Prostate gland (tissue), 2 donors: ENCODE measurements at regions not wholly inside any gene's neighbourhood (a gene's known extent, or its start where the extent isn't known, plus 50 kb on each side); places are given as distances from the start of the nearest gene placed in this dataset.

ENCODE experiments used
- DNase-seq: peaks from one replicate; pipeline ENCODE4 v3.0.0-alpha.2; 2019; ENCODE audit warnings: low spot score
- H3K27ac ChIP-seq, 2 donors: fragments of 200-600 bp; sonication (generic); 2 replicates each; pipeline ENCODE4 v1.5.1; 2017 to 2019
- H3K27me3 ChIP-seq: fragments of 200-600 bp; sonication (generic); replicated peaks from 2 replicates; pipeline ENCODE4 v1.5.1; 2019; ENCODE audit not compliant: insufficient read depth
- H3K36me3 ChIP-seq, 2 donors: fragments of 200-600 bp; sonication (generic); 1 replicate in 1 of 2; 2 replicates in 1 of 2; pipeline versions ENCODE4 v1.5.1 to v1.8.1; 2017 to 2019
- H3K4me1 ChIP-seq: fragments of 200-600 bp; sonication (generic); replicated peaks from 2 replicates; pipeline ENCODE4 v1.5.1; 2019
- H3K4me3 ChIP-seq, 2 donors: fragments of 200-600 bp; sonication (generic); 2 replicates each; pipeline ENCODE4 v1.5.1; 2017 to 2019
- H3K9me3 ChIP-seq: fragments of 200-600 bp; sonication (generic); 2 replicates; pipeline ENCODE4 v1.5.1; 2017
- POLR2A ChIP-seq: fragments of 450-650 bp; IDR thresholded peaks from one replicate; pipeline ENCODE4 v1.6.1; 2016; ENCODE audit warnings: antibody characterized with exemption, mild to moderate bottlenecking
- POLR2AphosphoS5 ChIP-seq: sonication (generic); formaldehyde crosslinking; IDR thresholded peaks from one replicate; pipeline ENCODE4 v1.6.1; 2017; ENCODE audit warnings: antibody characterized with exemption
- WGBS: methylation state at CpG from one replicate; pipeline ENCODE4 v1.1.5; 2018; 5-methylcytosine and 5-hydroxymethylcytosine counted together
- intact Hi-C: fragments of 100-400 bp; cut with DNase I; formaldehyde crosslinking; loops from one replicate; pipeline ENCODE4 v1.14.2; 2022
- TF ChIP-seq, protein P1 (sequence below), 4 experiments: fragments of 200-600 bp in 2 of 4; fragments of 450-650 bp in 2 of 4; sonication (generic) in 2 of 4; IDR thresholded peaks; 1 replicate in 3 of 4; 2 replicates in 1 of 4; pipeline ENCODE4 v1.5.1; 2016 to 2019; ENCODE audit warnings: antibody characterized with exemption in 4 of 4, mild to moderate bottlenecking in 2 of 4, moderate library complexity in 2 of 4

DNA sequence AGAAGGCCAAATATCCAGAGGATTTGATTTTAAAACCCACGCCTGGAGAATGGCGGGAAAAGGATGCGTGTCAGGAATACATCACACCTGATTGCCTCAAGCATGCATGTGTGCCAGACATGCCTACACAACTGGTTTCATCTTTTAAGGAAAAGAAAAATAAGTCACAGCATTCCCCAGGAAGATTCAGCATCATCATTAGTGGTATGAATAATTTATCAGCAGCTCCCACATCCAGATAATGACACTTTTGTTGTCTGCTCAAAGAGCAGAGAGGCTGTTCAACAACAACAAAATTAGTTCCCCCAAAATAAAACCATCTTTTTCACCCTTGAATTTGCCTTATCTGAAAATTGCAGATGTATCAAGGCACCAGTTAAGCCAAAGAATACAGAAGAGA is 328.6 kb upstream of the C1orf87 start:
- Histone ChIP-seq H3K9me3 (no peaks in the 10 kb centered on the region), H3K4me3 (no peak overlapping the region), H3K4me1 (no peaks in the 10 kb centered on the region), H3K27me3 (no peaks in the 10 kb centered on the region), H3K36me3 (no peaks in the 10 kb centered on the region), H3K27ac (no peak overlapping the region)
- TF ChIP-seq POLR2A (no peak), POLR2AphosphoS5 (no peak)
- TF ChIP-seq, protein P1, sequence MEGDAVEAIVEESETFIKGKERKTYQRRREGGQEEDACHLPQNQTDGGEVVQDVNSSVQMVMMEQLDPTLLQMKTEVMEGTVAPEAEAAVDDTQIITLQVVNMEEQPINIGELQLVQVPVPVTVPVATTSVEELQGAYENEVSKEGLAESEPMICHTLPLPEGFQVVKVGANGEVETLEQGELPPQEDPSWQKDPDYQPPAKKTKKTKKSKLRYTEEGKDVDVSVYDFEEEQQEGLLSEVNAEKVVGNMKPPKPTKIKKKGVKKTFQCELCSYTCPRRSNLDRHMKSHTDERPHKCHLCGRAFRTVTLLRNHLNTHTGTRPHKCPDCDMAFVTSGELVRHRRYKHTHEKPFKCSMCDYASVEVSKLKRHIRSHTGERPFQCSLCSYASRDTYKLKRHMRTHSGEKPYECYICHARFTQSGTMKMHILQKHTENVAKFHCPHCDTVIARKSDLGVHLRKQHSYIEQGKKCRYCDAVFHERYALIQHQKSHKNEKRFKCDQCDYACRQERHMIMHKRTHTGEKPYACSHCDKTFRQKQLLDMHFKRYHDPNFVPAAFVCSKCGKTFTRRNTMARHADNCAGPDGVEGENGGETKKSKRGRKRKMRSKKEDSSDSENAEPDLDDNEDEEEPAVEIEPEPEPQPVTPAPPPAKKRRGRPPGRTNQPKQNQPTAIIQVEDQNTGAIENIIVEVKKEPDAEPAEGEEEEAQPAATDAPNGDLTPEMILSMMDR (IDR thresholded peaks at IDR 0.05): no peak
- no peak for DNase-seq
- 97% methylated on average over 3 of the region's 3 CpGs for WGBS
- intact Hi-C loops: no loop called here

DNA sequence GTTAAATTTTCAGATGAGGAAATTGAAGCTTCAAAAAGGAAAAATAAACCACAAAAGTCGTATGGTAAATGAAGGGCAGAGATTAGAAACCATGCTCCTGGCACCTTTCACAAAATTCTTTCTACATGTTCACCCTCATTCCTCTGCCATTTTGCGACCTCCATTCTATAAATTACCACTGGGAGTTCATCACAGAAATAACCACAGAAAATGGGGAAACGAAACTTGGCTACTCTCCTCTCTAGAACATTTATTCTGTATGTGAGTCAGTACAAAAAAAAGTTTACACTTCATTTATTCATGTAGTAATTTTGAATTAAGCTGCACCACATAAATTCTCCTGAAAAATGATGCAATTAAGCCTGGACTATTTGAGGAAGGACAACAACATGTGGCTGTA is 320.9 kb upstream of the C1orf87 start:
- WGBS: 73% methylated on average over 3 of the region's 3 CpGs
- no peaks in the 10 kb centered on the region for H3K36me3 ChIP-seq
- no peaks in the 10 kb centered on the region for H3K9me3 ChIP-seq
- H3K27ac ChIP-seq: no peak overlapping the region
- DNase-seq: no peak
- no peaks in the 10 kb centered on the region for H3K4me1 ChIP-seq
- intact Hi-C loops: no loop called here
- H3K27me3 ChIP-seq: no peaks in the 10 kb centered on the region
- no peak for TF ChIP-seq POLR2AphosphoS5
- TF ChIP-seq, protein P1 (IDR thresholded peaks at IDR 0.05): no peak
- no peak for TF ChIP-seq POLR2A
- no peak overlapping the region for H3K4me3 ChIP-seq

DNA sequence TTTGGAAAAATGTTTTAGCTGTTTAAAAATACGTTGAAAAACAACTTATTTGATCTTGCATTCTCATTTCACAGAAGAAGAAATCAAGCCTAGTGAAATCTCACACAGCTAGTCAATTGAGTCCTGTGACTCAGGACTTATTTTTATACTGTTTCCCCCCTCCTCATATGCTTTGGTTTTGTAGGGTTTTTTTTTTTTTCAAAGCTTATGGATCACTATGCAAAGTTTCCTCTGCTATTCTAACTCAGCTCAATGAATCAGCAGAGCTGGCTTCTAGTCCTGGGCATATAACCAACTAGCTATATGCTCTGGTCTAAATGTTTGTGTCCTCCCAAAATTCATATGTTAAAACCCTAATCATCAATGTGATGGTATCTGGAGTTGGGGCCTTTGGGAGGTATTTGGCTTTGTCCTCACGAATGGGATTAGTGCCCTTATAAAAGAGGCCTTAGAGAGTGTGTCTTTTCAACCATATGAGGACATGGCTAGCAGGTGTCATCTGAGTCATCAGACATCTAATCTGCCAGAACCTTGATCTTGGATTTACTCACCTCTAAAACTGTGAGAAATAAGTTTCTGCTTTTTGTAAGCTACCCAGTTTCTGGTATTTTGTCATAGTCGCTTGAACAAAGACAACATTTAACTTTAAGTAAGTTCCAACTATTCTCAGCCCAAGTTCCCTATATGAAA is 317.2 kb upstream of the C1orf87 start:
- intact Hi-C loops: no loop called here
- Histone ChIP-seq H3K4me1 (no peaks in the 10 kb centered on the region), H3K27ac (no peak overlapping the region), H3K27me3 (no peaks in the 10 kb centered on the region), H3K9me3 (no peaks in the 10 kb centered on the region), H3K4me3 (no peak overlapping the region), H3K36me3 (no peaks in the 10 kb centered on the region)
- no peak for DNase-seq
- 86% methylated on average over 3 of the region's 3 CpGs for WGBS
- TF ChIP-seq, protein P1 (IDR thresholded peaks at IDR 0.05): no peak
- TF ChIP-seq POLR2AphosphoS5 (no peak), POLR2A (no peak)

DNA sequence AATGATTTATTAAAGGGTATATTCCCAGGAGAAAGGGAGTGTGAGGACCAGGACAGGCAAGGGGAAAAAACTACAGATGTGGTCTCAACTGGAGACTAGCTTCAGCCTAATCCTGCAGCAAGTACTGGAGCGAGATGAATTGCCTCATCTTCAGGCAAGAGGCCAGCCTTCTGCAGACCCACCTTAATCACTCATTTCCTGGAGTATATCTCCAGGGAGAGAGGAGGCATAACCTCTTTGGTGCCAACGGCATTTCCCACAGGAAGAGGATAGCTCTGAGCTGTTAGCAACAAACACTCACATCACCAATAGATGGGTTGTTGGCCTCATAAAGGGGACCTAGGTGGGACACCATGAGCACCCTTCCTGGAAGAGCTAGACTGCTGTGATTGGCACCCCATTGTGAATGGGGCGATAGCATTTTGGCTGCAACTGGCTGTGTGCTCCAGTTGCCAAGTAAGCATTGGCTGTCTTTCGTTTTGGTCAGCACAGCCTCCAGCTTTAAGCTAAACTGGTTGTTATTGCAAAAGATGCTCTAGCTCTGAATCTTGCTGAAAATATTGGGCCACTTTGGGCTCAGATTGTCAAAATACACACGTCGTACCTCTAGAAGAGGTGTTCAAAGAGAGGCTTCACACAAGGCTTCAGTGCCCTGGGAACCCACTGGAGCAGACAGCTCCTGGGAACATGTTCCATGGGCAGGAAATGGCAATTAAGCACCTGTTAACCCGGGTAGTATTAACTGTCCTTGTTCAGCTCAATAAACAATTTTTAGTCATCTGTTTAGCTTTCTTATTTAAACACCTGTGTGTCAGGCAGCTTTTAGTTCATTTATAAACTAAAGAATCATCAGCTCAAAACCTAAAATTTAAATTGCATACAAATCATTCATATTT is 314.8 kb upstream of the C1orf87 start:
- Histone ChIP-seq H3K36me3 (no peaks in the 10 kb centered on the region), H3K27me3 (no peaks in the 10 kb centered on the region), H3K4me1 (no peaks in the 10 kb centered on the region), H3K9me3 (no peaks in the 10 kb centered on the region), H3K4me3 (no peak overlapping the region), H3K27ac (no peak overlapping the region)
- 58% methylated on average over 7 of the region's 7 CpGs for WGBS
- intact Hi-C loops: no loop called here
- TF ChIP-seq POLR2A: no peak
- TF ChIP-seq, protein P1 (IDR thresholded peaks at IDR 0.05): no peak
- TF ChIP-seq POLR2AphosphoS5: no peak
- DNase-seq: no peak
